Peyer's patch (tissue), 4 donors: ENCODE measurements at regions not wholly inside any gene's neighbourhood (a gene's known extent, or its start where the extent isn't known, plus 50 kb on each side); places are given as distances from the start of the nearest gene placed in this dataset.

ENCODE experiments used
- CTCF ChIP-seq, 6 experiments: fragments of 450-650 bp in 4 of 6; fragments of 200-600 bp in 2 of 6; sonication (generic) in 1 of 6; IDR thresholded peaks; one replicate each; pipeline ENCODE4 v1.5.1; 2017 to 2019; ENCODE audit warnings: antibody characterized with exemption in 6 of 6, mild to moderate bottlenecking in 3 of 6, moderate library complexity in 1 of 6
- POLR2A ChIP-seq, 2 donors: fragments of 450-650 bp; IDR thresholded peaks; one replicate each; pipeline ENCODE4 v1.5.1; 2017; ENCODE audit warnings: antibody characterized with exemption in 2 of 2, mild to moderate bottlenecking in 2 of 2, moderate library complexity in 2 of 2

GRCh38 chr5:2900360-2900759, 148.9 kb upstream of the IRX2 start:
- TF ChIP-seq CTCF (IDR thresholded peaks at IDR 0.05), result no peak
- TF ChIP-seq POLR2A (IDR thresholded peaks at IDR 0.05), result no peak
